ENCODE measurements at regions not wholly inside any gene's neighbourhood (a gene's known extent, or its start where the extent isn't known, plus 50 kb on each side); places are given as distances from the start of the nearest gene placed in this dataset.

GRCh38 chr12:111010916-111011657 lies 90.7 kb upstream of the MYL2 start:
- POLR2A ChIA-PET: no interaction called here
- Histone ChIP-seq H3K4me3 (ENCODE audit: low read depth, low read length) (no peak overlapping the region), H3K4me1 (ENCODE audit: control insufficient read depth, insufficient read depth, low read length) (no peaks in the 10 kb centered on the region), H3K36me3 (ENCODE audit: control insufficient read depth in 2 of 2, insufficient read depth in 1 of 2, low read length in 2 of 2) (no peaks in the 10 kb centered on the region), H3K9me3 (ENCODE audit: control insufficient read depth, insufficient read depth, low read depth, low read length) (no peaks in the 10 kb centered on the region), H3K27ac (ENCODE audit: extremely low read depth, low read depth, low read length) (no peak overlapping the region)
- TF ChIP-seq SETDB1 (IDR thresholded peaks at IDR 0.05; ENCODE audit: insufficient read length, low read length) (peak; percentile 15), ZNF302 (tag by site-specific recombination; IDR thresholded peaks at IDR 0.05; ENCODE audit: low read depth) (no peak), ZFHX2 (tag by site-specific recombination; conservative IDR thresholded peaks at IDR 0.05) (peak; percentile 27; the same call in 1 of the 2 replicates), ZBTB20 (tag by site-specific recombination; IDR thresholded peaks at IDR 0.05) (no peak), EGR2 (tag by site-specific recombination; IDR thresholded peaks at IDR 0.05; ENCODE audit: low read depth) (0 out of 2 replicates have a peak, but pooled peaks have one; percentile 19)
- CTCF ChIA-PET: interaction anchor here (1.0 to 1.6 kb wide), 2 partner anchors 13 to 287 kb away, joined by 3 to 4 read pairs; no protein-coding TSS in a partner anchor

GRCh38 chr12:111010061-111010460 lies 89.7 kb upstream of the MYL2 start:
- Histone ChIP-seq H3K4me1 (ENCODE audit: control insufficient read depth, insufficient read depth, low read length) (no peaks in the 10 kb centered on the region), H3K4me3 (ENCODE audit: low read depth, low read length) (no peak overlapping the region), H3K9me3 (ENCODE audit: control insufficient read depth, insufficient read depth, low read depth, low read length) (no peaks in the 10 kb centered on the region), H3K36me3 (ENCODE audit: control insufficient read depth in 2 of 2, insufficient read depth in 1 of 2, low read length in 2 of 2) (no peaks in the 10 kb centered on the region), H3K27ac (ENCODE audit: extremely low read depth, low read depth, low read length) (no peak overlapping the region)
- ChIA-PET POLR2A (no interaction called here), CTCF (interaction anchor here (0.6 to 0.9 kb wide), 2 partner anchors 294 to 309 kb away, joined by 3 read pairs; no protein-coding TSS in a partner anchor)
- TF ChIP-seq ZNF677 (tag by site-specific recombination; IDR thresholded peaks at IDR 0.05) (no peak), ZNF510 (tag by site-specific recombination; IDR thresholded peaks at IDR 0.05; ENCODE audit: insufficient replicate concordance) (no peak)

- no peak overlapping the region for H3K4me3 ChIP-seq (ENCODE audit: low read depth, low read length)
- no peaks in the 10 kb centered on the region for H3K9me3 ChIP-seq (ENCODE audit: control insufficient read depth, insufficient read depth, low read depth, low read length)
- H3K27ac ChIP-seq (ENCODE audit: extremely low read depth, low read depth, low read length): no peak overlapping the region
- TF ChIP-seq ZNF549 (tag by site-specific recombination; IDR thresholded peaks at IDR 0.05) (no peak), ZNF558 (tag by site-specific recombination; IDR thresholded peaks at IDR 0.05) (no peak), KLF10 (tag by site-specific recombination; IDR thresholded peaks at IDR 0.05) (no peak), ZBTB8A (tag by site-specific recombination; IDR thresholded peaks at IDR 0.05) (no peak), YY2 (tag by site-specific recombination; IDR thresholded peaks at IDR 0.05) (no peak), ZNF148 (tag by site-specific recombination; IDR thresholded peaks at IDR 0.05; ENCODE audit: borderline replicate concordance) (no peak), ZNF677 (tag by site-specific recombination; IDR thresholded peaks at IDR 0.05) (no peak), PRDM1 (tag by site-specific recombination; IDR thresholded peaks at IDR 0.05) (no peak), ZNF449 (tag by site-specific recombination; IDR thresholded peaks at IDR 0.05) (no peak), YY1 (tag by site-specific recombination; IDR thresholded peaks at IDR 0.05) (no peak), ZNF133 (tag by site-specific recombination; IDR thresholded peaks at IDR 0.05) (no peak), ZBTB11 (tag by site-specific recombination; conservative IDR thresholded peaks at IDR 0.05; ENCODE audit: low read depth) (no peak), ZNF629 (tag by site-specific recombination; IDR thresholded peaks at IDR 0.05) (no peak), ZNF768 (tag by site-specific recombination; IDR thresholded peaks at IDR 0.05) (no peak), ZNF16 (tag by site-specific recombination; IDR thresholded peaks at IDR 0.05; ENCODE audit: low read depth) (no peak), ZNF624 (tag by site-specific recombination; IDR thresholded peaks at IDR 0.05) (no peak)
- H3K4me1 ChIP-seq (ENCODE audit: control insufficient read depth, insufficient read depth, low read length): no peaks in the 10 kb centered on the region
- no peaks in the 10 kb centered on the region for H3K36me3 ChIP-seq (ENCODE audit: control insufficient read depth in 2 of 2, insufficient read depth in 1 of 2, low read length in 2 of 2)
- POLR2A ChIA-PET: no interaction called here
- CTCF ChIA-PET: interaction anchor here (0.6 to 1.5 kb wide), 7 partner anchors 9 to 265 kb away, joined by 3 to 4 read pairs (median 3); no protein-coding TSS in a partner anchor
These were observed 86.2 kb upstream of the MYL2 start for GRCh38 chr12:111006621-111007020.

Measured in HEK293 (cell line).